Left ventricle myocardium superior (tissue), 1 donor: ENCODE measurements at regions not wholly inside any gene's neighbourhood (a gene's known extent, or its start where the extent isn't known, plus 50 kb on each side); places are given as distances from the start of the nearest gene placed in this dataset.
"Not testable (repeated sequence)": the region's sequence is repeated elsewhere in the genome, so short reads cannot be mapped to it uniquely, and the experiment has no call there.

Experiments
- ATAC-seq: fragments of 200-7000 bp; cut with Tn5 transposase; one replicate; pipeline ENCODE4 v1.9.1; 2020; ENCODE audit warnings: mild to moderate bottlenecking, moderate library complexity
- DNase-seq: peaks from one replicate; pipeline ENCODE4 v3.0.0-alpha.2; 2020
- intact Hi-C: fragments of 100-400 bp; cut with micrococcal nuclease; formaldehyde crosslinking; loops from one replicate; pipeline ENCODE4 v1.11.0; 2022
- donor health status: DM: no; HTN: yes; CAD: no; lungs with severe emphysema.

DNA sequence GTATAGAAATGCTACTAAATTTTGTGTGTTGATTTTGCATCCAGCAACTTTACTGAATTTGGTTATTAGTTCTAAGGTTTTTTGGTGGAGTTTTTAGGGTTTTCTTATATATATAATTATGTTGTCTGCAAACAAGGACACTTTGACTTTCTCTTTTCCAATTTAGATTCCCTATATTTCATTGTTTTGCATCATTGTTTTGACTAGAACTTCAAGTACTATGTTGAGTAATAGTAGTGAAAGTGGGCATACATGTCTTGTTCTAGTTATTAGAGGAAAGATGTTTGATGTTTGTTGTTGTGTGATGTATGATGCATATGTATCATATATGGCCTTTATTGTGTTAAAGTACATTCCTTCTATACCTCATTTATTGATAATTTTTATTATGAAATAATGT lies 362.3 kb upstream of the PRR16 start:
- intact Hi-C loops, result no loop called here
- no peak for ATAC-seq

DNA sequence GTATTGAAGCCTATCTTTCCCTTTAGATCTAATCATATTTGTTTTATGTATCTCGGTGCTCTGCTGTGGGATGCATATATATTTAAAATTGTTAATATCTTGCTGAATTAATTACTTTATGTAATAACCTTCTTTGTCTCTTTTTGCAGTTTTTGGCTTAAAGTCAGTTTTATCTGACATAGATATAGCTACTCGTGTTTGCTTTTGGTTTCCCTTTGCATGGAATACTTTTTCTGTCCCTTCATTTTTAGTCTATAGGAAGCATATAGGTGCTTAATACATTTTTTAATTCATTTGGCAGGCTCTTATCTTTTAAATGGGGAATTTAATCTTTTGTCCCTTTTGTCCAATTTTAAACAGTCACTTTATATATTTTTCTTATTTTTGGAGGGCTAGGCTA lies 360.6 kb upstream of the PRR16 start:
- ATAC-seq (no peak), DNase-seq (no peak)
- intact Hi-C loops, result no loop called here

More for the DNA sequence above, 362.3 kb upstream of the PRR16 start:
- no peak for DNase-seq

DNA sequence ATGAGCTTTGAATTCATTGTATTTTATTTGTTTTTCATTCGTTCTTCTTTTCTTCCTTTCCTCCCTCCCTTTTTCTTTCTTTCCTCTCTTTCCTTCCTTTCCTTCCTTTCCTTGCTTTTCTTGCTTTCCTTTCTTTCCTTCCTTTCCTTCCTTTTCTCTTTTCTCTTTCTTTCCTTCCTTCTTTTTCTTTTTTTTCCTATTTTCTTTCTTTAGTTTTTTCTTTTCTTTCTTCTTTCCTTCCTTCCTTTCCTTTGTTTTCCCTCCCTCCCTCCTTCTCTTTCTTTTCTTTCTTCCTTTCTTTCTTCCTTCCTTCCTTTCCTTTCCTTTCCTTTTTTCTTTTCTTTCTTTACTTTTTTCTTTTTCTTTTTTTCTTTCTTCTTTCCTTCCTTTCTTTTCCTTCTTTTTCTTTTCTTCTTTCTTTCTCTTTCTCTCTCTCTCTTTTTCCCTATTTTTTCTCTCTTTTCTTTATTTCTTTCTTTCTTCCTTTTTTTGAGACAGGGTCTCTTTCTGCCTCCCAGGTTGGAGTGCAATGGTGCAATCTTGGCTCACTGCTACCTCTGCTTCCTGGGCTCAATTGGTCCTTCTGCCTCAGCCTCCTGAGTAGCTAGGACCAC lies 357.1 kb upstream of the PRR16 start:
- no peak for ATAC-seq

DNA sequence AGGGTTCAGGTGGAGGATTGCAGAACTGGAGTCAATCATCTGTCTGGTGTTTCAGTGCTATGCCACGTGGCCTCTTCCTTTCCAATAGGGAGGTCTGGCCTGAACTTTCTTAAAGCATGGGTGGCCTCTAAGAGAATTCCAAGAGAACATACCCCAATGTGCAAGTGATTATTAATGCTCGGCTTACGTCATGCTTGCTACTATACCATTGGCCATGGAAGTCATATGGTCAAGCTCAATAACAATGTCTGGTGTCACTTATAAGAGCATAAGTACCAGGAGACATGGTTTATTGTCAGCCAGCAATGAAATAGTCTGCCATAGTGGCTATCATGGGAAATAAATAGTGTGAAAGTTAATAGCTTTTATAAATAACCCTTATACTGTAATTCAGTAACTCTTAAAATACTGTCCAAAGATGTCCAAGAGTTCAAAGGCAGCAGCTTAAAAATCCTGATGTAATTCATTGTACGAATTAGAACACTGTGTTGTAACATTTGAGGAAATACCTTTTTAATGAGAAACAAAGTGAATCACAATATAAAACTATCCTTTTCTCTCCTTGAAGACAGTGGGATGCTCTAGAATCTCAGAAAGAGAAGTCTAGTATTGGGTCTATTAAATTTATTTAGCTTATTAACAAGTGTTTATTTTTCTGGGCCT lies 355.4 kb upstream of the PRR16 start:
- intact Hi-C loops, result no loop called here
- ATAC-seq (no peak), DNase-seq (no peak)

More for the DNA sequence above, 357.1 kb upstream of the PRR16 start:
- intact Hi-C loops, result no loop called here
- no peak for DNase-seq

DNA sequence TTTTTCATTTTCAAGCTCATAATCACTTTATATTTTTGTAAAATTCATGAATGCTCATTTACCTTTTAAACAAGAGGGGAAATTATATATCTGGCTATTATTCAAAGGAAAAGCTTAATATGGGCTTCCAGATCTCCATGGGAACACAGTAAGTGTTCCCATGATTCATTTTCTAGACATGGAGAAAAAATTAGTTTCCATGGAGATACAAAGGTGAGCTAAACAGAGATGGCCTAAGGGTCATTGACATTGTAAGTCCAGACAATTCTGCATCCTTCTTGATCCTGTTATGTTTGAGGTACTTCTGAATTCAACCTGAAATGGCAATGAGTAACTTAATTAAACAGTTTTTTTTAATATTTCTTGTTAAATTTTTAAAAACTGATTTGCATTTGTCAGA lies 341.4 kb upstream of the PRR16 start:
- DNase-seq (no peak), ATAC-seq (no peak)
- intact Hi-C loops, result no loop called here

DNA sequence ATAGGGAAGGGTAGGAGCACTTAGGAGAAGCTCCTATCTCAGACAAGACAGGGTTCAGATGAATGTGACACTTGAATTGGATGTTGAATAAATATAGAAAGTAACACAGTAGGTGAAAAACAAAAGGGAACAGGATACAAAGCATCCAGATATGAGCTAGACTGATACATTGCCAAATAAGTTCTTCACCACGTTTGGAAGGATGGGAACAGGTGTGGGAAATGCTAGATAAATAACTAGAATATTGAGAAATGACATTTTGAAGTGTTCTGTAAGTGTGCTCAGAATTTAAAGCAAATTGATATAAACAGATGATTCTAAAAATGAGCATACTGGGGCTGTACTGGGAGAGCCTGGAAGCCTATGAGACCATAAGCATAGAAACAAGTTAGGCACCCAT lies 340.1 kb upstream of the PRR16 start:
- intact Hi-C loops, result no loop called here
- ATAC-seq, result no peak
- DNase-seq, result no peak

DNA sequence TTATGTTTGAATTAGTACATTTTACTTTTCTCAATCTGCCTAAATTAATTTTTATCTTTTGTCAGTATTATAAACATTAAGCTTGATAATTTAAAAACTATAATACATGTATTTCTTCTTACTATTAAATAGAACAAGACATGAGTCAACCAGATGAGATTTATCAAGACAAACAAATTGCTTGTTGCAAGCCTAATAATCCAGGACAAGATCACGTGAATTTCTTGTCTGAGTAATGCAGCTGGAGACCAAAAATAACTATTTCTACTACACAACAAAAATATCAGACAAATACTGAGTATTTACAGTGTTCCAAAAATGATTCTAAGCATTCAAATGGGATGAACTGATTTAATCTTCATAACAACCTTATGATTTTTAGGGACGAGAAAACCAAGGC lies 339.1 kb upstream of the PRR16 start:
- peak; percentile 48 for ATAC-seq
- intact Hi-C loops, result no loop called here
- DNase-seq, result no peak

DNA sequence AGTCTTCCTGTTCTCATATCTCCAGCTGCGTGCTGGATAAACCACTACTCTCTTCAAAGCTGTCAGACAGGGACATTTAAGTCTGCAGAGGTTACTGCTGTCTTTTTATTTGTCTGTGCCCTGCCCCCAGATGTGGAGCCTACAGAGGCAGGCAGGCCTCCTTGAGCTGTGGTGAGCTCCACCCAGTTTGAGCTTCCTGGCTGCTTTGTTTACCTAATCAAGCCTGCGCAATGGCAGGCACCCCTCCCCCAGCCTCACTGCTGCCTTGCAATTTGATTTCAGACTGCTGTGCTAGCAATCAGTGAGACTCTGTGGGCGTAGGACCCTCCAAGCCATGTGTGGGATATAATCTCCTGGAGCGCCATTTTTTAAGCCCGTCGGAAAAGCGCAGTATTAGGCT lies 331.8 kb upstream of the PRR16 start:
- ATAC-seq, intact Hi-C loops: not testable (repeated sequence)

DNA sequence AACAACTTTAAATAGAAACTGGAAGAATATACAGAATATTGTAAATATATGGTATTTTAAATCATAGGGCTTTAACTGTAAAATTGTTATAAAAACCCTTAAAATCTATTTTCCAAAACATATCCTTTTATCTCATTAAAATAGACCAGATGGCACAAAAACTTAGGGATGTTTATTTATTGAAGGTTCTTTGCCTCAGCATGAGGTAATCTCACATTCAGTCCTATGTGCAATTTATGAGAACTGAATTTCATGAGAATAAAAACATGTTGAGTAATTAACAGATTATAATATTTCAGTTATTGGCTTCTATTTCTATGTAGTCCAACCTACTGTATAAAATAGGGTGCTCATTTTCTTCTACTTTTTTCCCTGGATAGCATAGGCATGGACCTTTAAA lies 329.2 kb upstream of the PRR16 start:
- ATAC-seq (no peak), DNase-seq (no peak)
- intact Hi-C loops, result no loop called here

More for the DNA sequence above, 331.8 kb upstream of the PRR16 start:
- DNase-seq, result not testable (repeated sequence)

DNA sequence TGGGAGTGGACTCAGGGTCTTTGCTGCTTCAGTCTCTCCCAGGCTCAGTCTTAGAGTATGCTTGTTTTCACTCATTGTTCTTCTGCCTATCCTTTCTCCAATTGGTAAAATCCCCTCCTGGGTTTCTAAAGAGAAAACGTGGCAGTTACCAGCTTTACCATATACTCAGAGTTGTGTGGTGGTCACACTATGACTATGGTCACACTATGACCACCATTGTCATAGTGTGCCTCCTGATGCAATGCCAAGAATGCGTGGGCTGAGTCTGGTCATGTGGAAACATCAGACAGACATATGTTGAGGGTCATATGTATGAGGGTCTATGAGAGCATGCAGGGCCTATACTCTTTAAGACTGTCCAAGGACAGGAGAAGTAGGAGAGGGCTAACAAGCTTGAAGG lies 326.5 kb upstream of the PRR16 start:
- DNase-seq (no peak), ATAC-seq (no peak)
- intact Hi-C loops, result no loop called here

DNA sequence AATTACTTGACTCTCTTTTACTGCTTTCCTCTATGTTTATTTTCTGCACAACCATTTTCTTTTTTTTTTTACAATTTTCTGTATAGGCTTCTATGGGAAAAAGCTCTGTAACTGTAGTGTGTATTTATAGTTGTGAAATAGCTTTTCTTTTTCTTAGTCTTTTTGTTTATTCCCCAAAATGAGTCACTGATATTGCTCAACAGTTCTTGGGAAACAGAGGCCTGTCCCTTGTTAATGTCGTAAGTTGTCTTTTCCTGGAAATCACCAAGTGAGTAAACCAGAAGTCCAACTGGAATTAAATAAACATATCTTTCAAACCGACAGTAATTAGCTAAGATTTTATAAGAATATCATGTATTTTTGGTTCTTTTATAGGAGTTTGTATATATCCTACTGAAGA lies 325.1 kb upstream of the PRR16 start:
- DNase-seq, result no peak
- intact Hi-C loops, result no loop called here
- peak; percentile 91 for ATAC-seq

DNA sequence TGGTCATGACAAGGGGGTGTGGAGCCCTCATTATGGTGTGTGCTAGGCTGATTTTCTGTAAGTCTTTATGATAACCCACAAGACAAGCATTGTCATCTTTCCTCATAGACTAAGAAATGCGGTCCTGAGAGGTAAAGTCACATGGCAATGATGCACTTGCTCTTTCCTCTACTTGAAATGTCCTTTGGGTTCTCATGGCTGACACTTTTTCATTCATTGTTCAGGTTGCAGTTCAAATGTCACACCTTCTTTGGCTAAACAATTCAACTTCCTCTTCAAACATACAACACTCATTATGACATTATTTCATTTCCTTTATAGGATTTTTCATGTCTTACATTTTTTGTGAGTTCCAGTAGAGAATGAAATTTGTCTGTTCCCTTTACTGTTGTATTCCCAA lies 323.6 kb upstream of the PRR16 start:
- DNase-seq (no peak), ATAC-seq (no peak)
- intact Hi-C loops, result no loop called here

DNA sequence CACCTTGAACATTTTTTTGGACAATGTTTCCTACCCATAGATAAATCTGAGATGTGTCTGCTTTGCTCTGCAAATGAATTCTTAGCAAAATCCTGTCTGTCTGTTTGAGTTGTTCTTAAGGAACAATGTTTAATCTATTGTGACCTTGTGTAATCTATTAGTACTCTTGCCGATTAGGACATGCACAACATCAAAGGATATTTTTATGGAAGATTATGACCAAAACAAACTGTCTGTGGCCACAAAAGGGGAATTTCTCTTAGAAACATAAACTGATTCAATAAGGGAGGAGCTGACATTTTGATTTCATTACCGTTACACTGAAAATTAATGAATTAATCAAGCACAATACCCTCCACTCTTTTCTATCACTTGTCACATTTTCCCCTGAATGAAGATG lies 323.0 kb upstream of the PRR16 start:
- DNase-seq, result no peak
- intact Hi-C loops, result no loop called here
- no peak for ATAC-seq

DNA sequence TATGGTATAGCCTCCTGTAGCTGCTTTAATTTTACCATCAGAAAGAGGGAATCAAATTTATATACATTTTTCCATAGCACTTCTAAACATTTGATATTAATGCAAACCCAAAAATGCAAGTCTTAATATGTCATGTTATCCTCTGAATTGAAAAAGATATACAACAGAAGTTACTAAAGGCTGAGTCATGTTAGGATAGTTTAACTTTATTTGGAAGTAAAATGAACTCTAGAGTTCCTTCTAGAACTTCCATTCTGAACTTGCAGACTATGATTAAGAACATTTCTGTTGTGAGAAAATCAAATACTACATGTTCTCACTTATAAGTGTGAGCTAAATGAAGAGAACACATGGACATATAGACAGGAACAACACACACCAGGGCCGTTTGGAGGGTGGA lies 317.3 kb upstream of the PRR16 start:
- intact Hi-C loops, result no loop called here
- no peak for DNase-seq

DNA sequence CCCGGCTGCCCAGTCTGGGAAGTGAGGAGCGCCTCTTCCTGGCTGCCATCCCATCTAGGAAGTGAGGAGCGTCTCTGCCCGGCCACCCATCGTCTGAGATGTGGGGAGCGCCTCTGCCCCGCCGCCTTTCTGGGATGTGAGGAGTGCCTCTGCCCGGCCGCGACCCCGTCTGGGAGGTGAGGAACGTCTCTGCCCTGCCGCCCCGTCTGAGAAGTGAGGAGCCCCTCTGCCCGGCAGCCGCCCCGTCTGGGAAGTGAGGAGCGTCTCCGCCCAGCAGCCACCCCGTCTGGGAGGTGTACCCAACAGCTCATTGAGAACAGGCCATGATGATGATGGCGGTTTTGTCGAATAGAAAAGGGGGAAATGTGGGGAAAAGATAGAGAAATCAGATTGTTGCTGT lies 316.2 kb upstream of the PRR16 start:
- intact Hi-C loops, ATAC-seq, DNase-seq: not testable (repeated sequence)

More for the DNA sequence above, 317.3 kb upstream of the PRR16 start:
- ATAC-seq, result no peak

DNA sequence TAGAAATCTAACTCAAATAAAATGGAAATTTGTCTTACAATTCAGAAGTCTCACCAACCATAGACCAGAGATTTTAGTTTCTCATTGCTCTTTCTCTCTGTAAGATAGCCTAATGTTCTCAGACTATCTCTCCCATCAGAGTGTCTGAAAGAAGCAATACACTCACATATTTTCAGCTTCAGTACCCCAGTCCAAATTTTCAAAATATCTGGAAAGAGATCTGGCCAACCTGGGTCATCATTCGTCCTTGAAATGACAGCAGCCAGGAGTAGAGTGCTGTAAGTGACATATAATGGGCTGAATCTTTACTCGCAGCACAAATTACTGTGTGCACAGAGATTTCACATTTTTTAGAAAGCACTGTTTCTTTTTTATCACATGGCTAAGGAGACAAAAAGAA lies 313.3 kb upstream of the PRR16 start:
- intact Hi-C loops, result no loop called here
- no peak for ATAC-seq

DNA sequence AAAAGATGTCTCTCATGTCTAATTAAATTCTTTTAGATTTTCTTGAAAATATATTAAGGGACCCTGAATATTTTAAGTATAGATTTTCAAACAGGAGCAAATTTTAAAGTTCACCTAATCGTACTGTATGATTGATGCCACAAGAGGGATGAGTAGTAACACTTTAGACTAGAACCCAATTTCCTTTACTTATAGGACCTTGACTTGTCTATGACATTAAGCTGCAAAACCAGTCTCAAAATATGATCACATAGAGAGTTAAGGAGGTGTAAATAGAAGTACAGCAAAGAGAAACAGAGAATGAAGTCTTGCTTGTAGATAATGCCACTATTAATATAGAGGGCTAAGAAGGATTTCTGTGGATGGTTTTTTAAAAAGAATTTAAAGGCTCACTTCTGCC lies 312.9 kb upstream of the PRR16 start:
- DNase-seq (no peak), ATAC-seq (no peak)
- intact Hi-C loops, result no loop called here

More for the DNA sequence above, 313.3 kb upstream of the PRR16 start:
- no peak for DNase-seq

DNA sequence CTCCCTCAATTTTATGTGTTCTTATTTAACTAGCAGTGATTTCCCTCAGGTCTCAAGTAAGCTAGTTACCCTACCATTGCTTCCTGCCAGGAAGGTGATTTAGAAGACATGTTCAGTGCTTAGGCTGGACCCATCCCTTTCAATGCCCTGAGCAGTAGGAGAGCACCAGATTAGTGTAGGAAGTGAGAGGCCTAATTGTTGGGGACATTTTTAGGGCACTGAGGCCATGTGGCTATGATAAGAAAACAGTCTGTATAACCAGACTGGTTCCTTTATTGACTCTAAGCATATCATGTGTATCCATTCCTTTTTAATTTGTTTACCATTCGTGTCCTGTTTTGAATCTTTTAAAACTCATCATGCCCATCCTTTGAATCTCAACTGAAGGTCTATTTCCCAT lies 312.3 kb upstream of the PRR16 start:
- DNase-seq, result no peak
- no peak for ATAC-seq
- intact Hi-C loops, result no loop called here

DNA sequence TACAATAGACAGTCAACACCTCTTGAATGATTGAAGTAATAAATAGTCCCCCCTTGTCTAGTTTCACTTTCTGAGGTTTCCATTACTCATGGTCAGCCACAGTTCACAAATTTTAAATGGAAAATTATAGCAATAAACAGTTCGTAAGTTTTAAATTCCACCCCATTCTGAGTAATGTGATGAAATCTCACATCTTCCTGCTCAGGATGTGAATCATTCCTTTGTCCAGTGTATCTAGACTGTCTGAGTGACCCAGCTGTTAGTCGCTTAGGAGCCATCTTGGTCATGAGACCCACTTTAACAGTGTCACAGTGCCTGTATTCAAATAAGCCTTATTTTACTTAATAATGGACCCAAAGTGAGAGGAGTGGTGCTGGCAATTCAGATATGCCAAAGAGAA lies 311.6 kb upstream of the PRR16 start:
- intact Hi-C loops, result no loop called here
- ATAC-seq, result peak; percentile 47
- DNase-seq, result no peak

DNA sequence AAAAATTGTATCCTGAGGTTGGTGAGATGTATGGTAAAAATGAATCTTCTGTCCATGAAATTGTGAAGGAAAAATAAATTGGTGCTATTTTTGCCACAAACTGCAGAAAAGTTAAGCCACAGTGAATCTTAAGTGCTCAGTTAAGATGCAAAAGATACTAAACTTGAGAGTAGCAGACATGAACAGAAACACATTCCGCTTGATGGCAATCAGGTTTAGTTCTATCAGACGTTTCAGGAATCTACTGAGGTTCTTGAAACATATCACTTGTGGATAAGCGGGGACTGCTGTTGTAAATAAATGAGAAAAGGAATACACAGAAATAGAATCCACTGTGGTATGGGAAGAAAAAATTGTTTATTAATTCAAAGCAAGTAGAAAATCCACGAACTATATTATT lies 311.2 kb upstream of the PRR16 start:
- DNase-seq (no peak), ATAC-seq (no peak)
- intact Hi-C loops, result no loop called here

DNA sequence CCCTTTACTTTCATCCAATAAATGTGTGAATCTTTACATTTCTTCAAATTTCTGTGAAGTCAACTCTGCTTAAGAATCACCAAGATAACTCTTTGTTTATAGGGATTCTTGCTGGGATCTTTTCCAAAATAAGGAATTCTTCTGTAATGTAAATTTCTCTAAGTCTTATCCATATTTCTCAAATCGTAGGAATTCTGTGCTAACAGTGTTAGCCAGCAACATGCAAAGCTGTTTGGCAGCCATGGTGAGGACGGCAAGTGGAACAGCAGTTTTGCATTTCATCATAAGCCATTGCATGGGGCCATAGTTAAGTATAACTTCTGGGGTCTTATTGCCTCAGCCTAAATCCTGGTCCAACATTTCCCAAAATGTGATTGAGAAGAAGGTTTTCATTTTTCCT lies 310.5 kb upstream of the PRR16 start:
- intact Hi-C loops, result no loop called here
- DNase-seq (no peak), ATAC-seq (no peak)
